SU-DHL-6 (cell line): ENCODE measurements at regions not wholly inside any gene's neighbourhood (a gene's known extent, or its start where the extent isn't known, plus 50 kb on each side); places are given as distances from the start of the nearest gene placed in this dataset.

Experiments used
- H2AFZ ChIP-seq: fragments of 200-600 bp; sonication (generic); 2 replicates; pipeline ENCODE4 v1.6.1; 2014; ENCODE audit warnings: low read depth, mild to moderate bottlenecking, moderate library complexity, mixed read lengths, antibody characterized with exemption, low read length; ENCODE audit not compliant: severe bottlenecking
- H3F3A ChIP-seq: fragments of 200-600 bp; shearing (Covaris generic); 2 replicates; pipeline ENCODE4 v1.6.0; 2016; ENCODE audit warnings: antibody characterized with exemption, mild to moderate bottlenecking; ENCODE audit not compliant: insufficient read depth
- H3K27ac ChIP-seq: fragments of 200-600 bp; sonication (generic); 2 replicates; pipeline ENCODE4 v1.5.1; 2016; ENCODE audit warnings: low read depth, mild to moderate bottlenecking, low read length, moderate library complexity, mixed read lengths
- H3K27me3 ChIP-seq: fragments of 200-600 bp; sonication (generic), shearing (Covaris generic); 2 replicates; pipeline ENCODE4 v1.6.0; 2014; ENCODE audit warnings: mild to moderate bottlenecking, low read length
- H3K36me3 ChIP-seq: fragments of 200-600 bp; sonication (generic); 2 replicates; pipeline ENCODE4 v1.6.1; 2014; ENCODE audit warnings: mild to moderate bottlenecking, low read length, mixed read lengths
- H3K4me2 ChIP-seq: fragments of 300-600, 200-600 bp; shearing (Covaris generic), sonication (generic); 2 replicates; pipeline ENCODE4 v1.6.0; 2014; ENCODE audit warnings: low read length, low read depth, mild to moderate bottlenecking; ENCODE audit not compliant: poor library complexity, severe bottlenecking
- H3K4me3 ChIP-seq: fragments of 200-600 bp; sonication (generic); 2 replicates; pipeline ENCODE4 v1.5.1; 2014; ENCODE audit warnings: antibody characterized with exemption, low read length, mild to moderate bottlenecking, mixed read lengths; ENCODE audit not compliant: insufficient read depth, poor library complexity, severe bottlenecking
- H3K79me2 ChIP-seq: fragments of 200-600 bp; sonication (generic); 2 replicates; pipeline ENCODE4 v1.6.1; 2014; ENCODE audit warnings: mild to moderate bottlenecking, low read length, moderate library complexity; ENCODE audit not compliant: insufficient read depth
- H3K9ac ChIP-seq: fragments of 200-600 bp; sonication (generic); 2 replicates; pipeline ENCODE4 v1.7.0; 2014; ENCODE audit warnings: mild to moderate bottlenecking, low read length
- H3K9me2 ChIP-seq: fragments of 200-600 bp; sonication (generic); replicated peaks from 2 replicates; pipeline ENCODE4 v1.6.1; 2014; ENCODE audit warnings: low read length; ENCODE audit not compliant: insufficient read depth
- H3K9me3 ChIP-seq: fragments of 200-600 bp; sonication (generic); 2 replicates; pipeline ENCODE4 v1.6.1; 2014; ENCODE audit warnings: low read length, mixed read lengths; ENCODE audit not compliant: insufficient read depth
- H4K20me1 ChIP-seq: fragments of 200-600 bp; sonication (generic); 2 replicates; pipeline ENCODE4 v1.6.1; 2014; ENCODE audit warnings: low read depth, mild to moderate bottlenecking, antibody characterized with exemption, low read length, moderate library complexity, mixed read lengths
- EZH2phosphoT487 ChIP-seq: fragments of 200-600 bp; sonication (generic), shearing (Covaris generic); conservative IDR thresholded peaks from 2 replicates; pipeline ENCODE4 v1.6.1; 2018; ENCODE audit warnings: mild to moderate bottlenecking, antibody characterized with exemption, low read length, moderate library complexity, mixed read lengths
- TF ChIP-seq, protein P1 (sequence below): fragments of 200-600 bp; sonication (generic); IDR thresholded peaks from one replicate; pipeline ENCODE4 v1.5.1; 2017; ENCODE audit warnings: antibody characterized with exemption, mild to moderate bottlenecking, low read length, moderate library complexity; ENCODE audit not compliant: insufficient read depth, poor library complexity, severe bottlenecking

DNA sequence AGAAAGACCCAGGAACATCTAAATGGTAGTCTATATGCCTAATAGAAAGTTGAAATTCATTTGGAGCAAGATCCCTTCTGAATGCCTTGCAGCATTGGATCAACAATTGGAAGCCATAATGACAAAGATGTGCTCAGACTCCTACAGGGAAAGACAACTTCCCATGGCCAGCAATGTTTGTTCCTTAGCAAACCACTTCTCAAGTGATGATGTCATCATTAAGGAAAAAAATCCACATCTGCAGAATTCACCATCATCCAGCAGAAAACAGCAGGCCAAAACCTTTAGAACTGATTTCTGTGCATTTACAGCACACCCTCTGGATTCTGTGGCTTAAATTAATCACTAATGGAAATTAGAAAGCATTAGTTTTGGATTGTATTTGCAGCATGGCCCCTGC lies 82.4 kb upstream of the ZIC3 start:
- no peaks in the 10 kb centered on the region for H3K36me3 ChIP-seq
- no peak overlapping the region for H3K9ac ChIP-seq
- no peaks in the 10 kb centered on the region for H3K79me2 ChIP-seq
- no peaks in the 10 kb centered on the region for H4K20me1 ChIP-seq
- H3K9me2 ChIP-seq, result no peaks in the 10 kb centered on the region
- no peak overlapping the region for H3K27ac ChIP-seq
- no peak for TF ChIP-seq EZH2phosphoT487
- TF ChIP-seq, protein P1, sequence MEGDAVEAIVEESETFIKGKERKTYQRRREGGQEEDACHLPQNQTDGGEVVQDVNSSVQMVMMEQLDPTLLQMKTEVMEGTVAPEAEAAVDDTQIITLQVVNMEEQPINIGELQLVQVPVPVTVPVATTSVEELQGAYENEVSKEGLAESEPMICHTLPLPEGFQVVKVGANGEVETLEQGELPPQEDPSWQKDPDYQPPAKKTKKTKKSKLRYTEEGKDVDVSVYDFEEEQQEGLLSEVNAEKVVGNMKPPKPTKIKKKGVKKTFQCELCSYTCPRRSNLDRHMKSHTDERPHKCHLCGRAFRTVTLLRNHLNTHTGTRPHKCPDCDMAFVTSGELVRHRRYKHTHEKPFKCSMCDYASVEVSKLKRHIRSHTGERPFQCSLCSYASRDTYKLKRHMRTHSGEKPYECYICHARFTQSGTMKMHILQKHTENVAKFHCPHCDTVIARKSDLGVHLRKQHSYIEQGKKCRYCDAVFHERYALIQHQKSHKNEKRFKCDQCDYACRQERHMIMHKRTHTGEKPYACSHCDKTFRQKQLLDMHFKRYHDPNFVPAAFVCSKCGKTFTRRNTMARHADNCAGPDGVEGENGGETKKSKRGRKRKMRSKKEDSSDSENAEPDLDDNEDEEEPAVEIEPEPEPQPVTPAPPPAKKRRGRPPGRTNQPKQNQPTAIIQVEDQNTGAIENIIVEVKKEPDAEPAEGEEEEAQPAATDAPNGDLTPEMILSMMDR, result no peak
- H3K9me3 ChIP-seq, result no peaks in the 10 kb centered on the region
- no peaks in the 10 kb centered on the region for H3K27me3 ChIP-seq
- H3K4me2 ChIP-seq, result no peak overlapping the region
- no peaks in the 10 kb centered on the region for H3F3A ChIP-seq
- no peak overlapping the region for H3K4me3 ChIP-seq
- no peak overlapping the region for H2AFZ ChIP-seq

DNA sequence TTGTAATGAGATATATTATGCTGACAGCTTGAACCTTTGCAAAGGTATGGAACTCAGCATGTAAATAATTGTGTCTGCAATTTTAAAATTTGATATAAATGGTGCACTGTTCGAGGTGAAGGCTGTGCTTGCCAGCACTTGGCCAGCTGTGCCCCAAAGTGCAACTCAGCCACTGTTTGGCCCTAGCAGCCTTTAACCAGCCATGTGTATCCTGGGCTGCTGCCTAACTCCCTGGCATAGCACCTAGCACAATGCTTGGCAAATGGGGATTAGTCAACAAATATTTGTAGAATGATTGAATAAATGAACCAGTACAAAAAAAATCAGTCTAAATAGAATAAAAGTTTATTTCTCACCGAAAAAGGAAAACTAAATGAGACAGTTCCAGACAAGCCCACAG lies 83.8 kb upstream of the ZIC3 start:
- Histone ChIP-seq H3K9me3 (no peaks in the 10 kb centered on the region), H2AFZ (no peak overlapping the region), H3K9ac (no peak overlapping the region), H3K9me2 (no peaks in the 10 kb centered on the region), H3K79me2 (no peaks in the 10 kb centered on the region), H3K4me3 (no peak overlapping the region), H3K36me3 (no peaks in the 10 kb centered on the region), H3F3A (no peaks in the 10 kb centered on the region), H4K20me1 (no peaks in the 10 kb centered on the region), H3K27me3 (no peaks in the 10 kb centered on the region), H3K4me2 (no peak overlapping the region), H3K27ac (no peak overlapping the region)
- no peak for TF ChIP-seq EZH2phosphoT487
- TF ChIP-seq, protein P1, result no peak

DNA sequence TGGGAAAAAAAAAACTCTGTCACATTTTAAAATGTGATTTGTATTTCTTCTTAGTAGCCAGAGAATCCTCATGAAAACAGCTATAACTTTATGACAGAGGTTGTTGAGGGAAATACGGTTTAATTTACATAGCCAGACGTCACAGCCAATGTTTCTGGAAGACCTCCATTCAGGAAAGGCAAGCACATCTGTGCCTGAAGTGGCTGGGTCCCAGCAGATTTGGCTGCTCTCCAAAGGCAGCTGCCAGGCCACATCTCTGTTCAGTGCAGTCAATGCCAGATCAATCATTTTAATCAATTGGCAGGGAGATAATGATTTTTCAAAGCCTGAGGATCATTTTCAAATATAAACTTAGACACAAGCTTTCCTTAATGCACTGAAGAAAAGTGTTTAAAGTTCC lies 86.5 kb upstream of the ZIC3 start:
- no peak for TF ChIP-seq EZH2phosphoT487
- TF ChIP-seq, protein P1, result no peak
- H3K27me3 ChIP-seq, result no peaks in the 10 kb centered on the region
- H3K9ac ChIP-seq, result no peak overlapping the region

DNA sequence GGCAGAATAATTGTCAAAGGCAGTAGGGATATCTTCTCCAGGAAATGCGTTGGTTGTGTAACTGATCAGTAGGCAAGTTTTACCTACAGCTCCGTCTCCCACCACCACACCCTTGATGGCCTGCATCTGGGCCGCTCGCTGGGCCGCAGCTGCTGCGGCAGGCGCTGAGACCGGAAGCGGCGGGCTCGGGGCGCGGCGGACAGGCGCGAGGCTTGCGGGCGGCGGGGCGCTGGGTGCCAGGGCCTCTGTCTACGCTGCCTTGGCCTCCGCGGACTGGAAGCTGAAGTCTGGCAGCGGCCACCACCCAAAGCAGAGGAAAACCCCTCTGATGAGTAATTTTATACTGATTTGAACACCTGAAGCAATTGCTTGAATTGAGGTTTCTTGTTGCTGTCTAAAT lies 124.2 kb upstream of the ZIC3 start:
- Histone ChIP-seq H3K36me3 (no peaks in the 10 kb centered on the region), H3K79me2 (no peaks in the 10 kb centered on the region), H3K4me3 (no peak overlapping the region), H3K4me2 (no peak overlapping the region), H3K27ac (no peak overlapping the region), H4K20me1 (no peaks in the 10 kb centered on the region), H3K9me2 (no peaks in the 10 kb centered on the region), H3K9ac (no peak overlapping the region), H3K27me3 (no peaks in the 10 kb centered on the region), H3F3A (no peaks in the 10 kb centered on the region), H2AFZ (no peak overlapping the region), H3K9me3 (no peaks in the 10 kb centered on the region)
- no peak for TF ChIP-seq EZH2phosphoT487
- TF ChIP-seq, protein P1, result no peak

More for the DNA sequence above, 86.5 kb upstream of the ZIC3 start:
- H3K36me3 ChIP-seq, result no peaks in the 10 kb centered on the region
- no peaks in the 10 kb centered on the region for H3K79me2 ChIP-seq
- H2AFZ ChIP-seq, result no peak overlapping the region
- no peak overlapping the region for H3K4me2 ChIP-seq
- H4K20me1 ChIP-seq, result no peaks in the 10 kb centered on the region
- no peaks in the 10 kb centered on the region for H3F3A ChIP-seq
- no peaks in the 10 kb centered on the region for H3K9me2 ChIP-seq
- H3K27ac ChIP-seq, result no peak overlapping the region
- no peak overlapping the region for H3K4me3 ChIP-seq
- no peaks in the 10 kb centered on the region for H3K9me3 ChIP-seq
